C4-2B (cell line): ENCODE measurements at regions not wholly inside any gene's neighbourhood (a gene's known extent, or its start where the extent isn't known, plus 50 kb on each side); places are given as distances from the start of the nearest gene placed in this dataset.

Source experiments
- CTCF ChIP-seq: fragments of 450-650 bp; conservative IDR thresholded peaks from 2 replicates; pipeline ENCODE4 v1.5.1; 2017; ENCODE audit warnings: mild to moderate bottlenecking
- ZFX ChIP-seq: fragments of 450-650 bp; IDR thresholded peaks from 2 replicates; pipeline ENCODE4 v1.6.1; 2017

GRCh38 chr1:31487143-31487542, 74.1 kb downstream of the SERINC2 start:
- TF ChIP-seq CTCF, result no peak
- TF ChIP-seq ZFX, result no peak
